ENCODE measurements at regions not wholly inside any gene's neighbourhood (a gene's known extent, or its start where the extent isn't known, plus 50 kb on each side); places are given as distances from the start of the nearest gene placed in this dataset.

GRCh38 chr4:120540625-120541024, 381.9 kb downstream of the PRDM5 start:
- Histone ChIP-seq H3K36me3 (ENCODE audit: insufficient read depth, low read length, poor library complexity, severe bottlenecking) (no peaks in the 10 kb centered on the region), H3K9me3 (ENCODE audit: low read depth, low read length, poor library complexity, severe bottlenecking) (no peaks in the 10 kb centered on the region), H3K4me3 (ENCODE audit: low read depth, low read length, poor library complexity, severe bottlenecking) (no peak overlapping the region), H3K4me1 (ENCODE audit: insufficient read depth, low read length, poor library complexity, severe bottlenecking) (no peaks in the 10 kb centered on the region), H3K27me3 (replicated peaks; ENCODE audit: insufficient read depth, low read depth, low read length, poor library complexity) (no peaks in the 10 kb centered on the region), H3K27ac (ENCODE audit: low read depth, low read length, poor library complexity, severe bottlenecking) (no peak overlapping the region)
- CTCF ChIA-PET, result no interaction called here
- POLR2A ChIA-PET (ENCODE audit: low non-redundant PET), result no interaction called here
- BruUV-seq (replicated peaks), result no TSS peak
- DNase-seq (ENCODE audit: low spot score), result no peak
- intact Hi-C loops (cut with micrococcal nuclease; ENCODE audit: unreplicated experiment), result no loop called here
- TF ChIP-seq CTCF (conservative IDR thresholded peaks at IDR 0.05; ENCODE audit: low read depth, low read length) (no peak), EZH2 (IDR thresholded peaks at IDR 0.05; ENCODE audit: borderline replicate concordance, low read depth, low read length, poor library complexity, severe bottlenecking) (no peak)

GRCh38 chr4:120536884-120537283, 385.6 kb downstream of the PRDM5 start:
- DNase-seq (ENCODE audit: low spot score), result no peak
- Histone ChIP-seq H3K36me3 (ENCODE audit: insufficient read depth, low read length, poor library complexity, severe bottlenecking) (no peaks in the 10 kb centered on the region), H3K27me3 (replicated peaks; ENCODE audit: insufficient read depth, low read depth, low read length, poor library complexity) (no peaks in the 10 kb centered on the region), H3K27ac (ENCODE audit: low read depth, low read length, poor library complexity, severe bottlenecking) (no peak overlapping the region), H3K9me3 (ENCODE audit: low read depth, low read length, poor library complexity, severe bottlenecking) (no peaks in the 10 kb centered on the region), H3K4me1 (ENCODE audit: insufficient read depth, low read length, poor library complexity, severe bottlenecking) (no peaks in the 10 kb centered on the region), H3K4me3 (ENCODE audit: low read depth, low read length, poor library complexity, severe bottlenecking) (no peak overlapping the region)
- intact Hi-C loops (cut with micrococcal nuclease; ENCODE audit: unreplicated experiment), result no loop called here
- ChIA-PET POLR2A (ENCODE audit: low non-redundant PET) (no interaction called here), CTCF (no interaction called here)
- no TSS peak for BruUV-seq (replicated peaks)
- TF ChIP-seq CTCF (conservative IDR thresholded peaks at IDR 0.05; ENCODE audit: low read depth, low read length), result no peak
- TF ChIP-seq EZH2 (IDR thresholded peaks at IDR 0.05; ENCODE audit: borderline replicate concordance, low read depth, low read length, poor library complexity, severe bottlenecking), result no peak

- Histone ChIP-seq H3K4me1 (ENCODE audit: insufficient read depth, low read length, poor library complexity, severe bottlenecking) (no peaks in the 10 kb centered on the region), H3K4me3 (ENCODE audit: low read depth, low read length, poor library complexity, severe bottlenecking) (no peak overlapping the region), H3K9me3 (ENCODE audit: low read depth, low read length, poor library complexity, severe bottlenecking) (no peaks in the 10 kb centered on the region), H3K27me3 (replicated peaks; ENCODE audit: insufficient read depth, low read depth, low read length, poor library complexity) (no peaks in the 10 kb centered on the region), H3K36me3 (ENCODE audit: insufficient read depth, low read length, poor library complexity, severe bottlenecking) (no peaks in the 10 kb centered on the region), H3K27ac (ENCODE audit: low read depth, low read length, poor library complexity, severe bottlenecking) (no peak overlapping the region)
- ChIA-PET CTCF (no interaction called here), POLR2A (ENCODE audit: low non-redundant PET) (no interaction called here)
- BruUV-seq (replicated peaks), result no TSS peak
- intact Hi-C loops (cut with micrococcal nuclease; ENCODE audit: unreplicated experiment), result no loop called here
- no peak for TF ChIP-seq CTCF (conservative IDR thresholded peaks at IDR 0.05; ENCODE audit: low read depth, low read length)
- no peak for TF ChIP-seq EZH2 (IDR thresholded peaks at IDR 0.05; ENCODE audit: borderline replicate concordance, low read depth, low read length, poor library complexity, severe bottlenecking)
- DNase-seq (ENCODE audit: low spot score), result no peak
Observed at GRCh38 chr4:120528428-120528827, 394.1 kb downstream of the PRDM5 start.
